DOHH2 (cell line): ENCODE measurements at regions not wholly inside any gene's neighbourhood (a gene's known extent, or its start where the extent isn't known, plus 50 kb on each side); places are given as distances from the start of the nearest gene placed in this dataset.

ENCODE experiments used
- H3F3A ChIP-seq: fragments of 200-600 bp; sonication (generic), shearing (Covaris generic); 2 replicates; pipeline ENCODE4 v1.6.0; 2016; ENCODE audit warnings: antibody characterized with exemption, mild to moderate bottlenecking; ENCODE audit not compliant: control insufficient read depth, insufficient read depth
- H3K27ac ChIP-seq: fragments of 200-600 bp; sonication (generic); 2 replicates; pipeline ENCODE4 v1.5.1; 2014; ENCODE audit warnings: low read depth, mild to moderate bottlenecking, low read length, moderate library complexity
- H3K27me3 ChIP-seq: fragments of 200-600 bp; sonication (generic); 2 replicates; pipeline ENCODE4 v1.6.1; 2014; ENCODE audit warnings: mild to moderate bottlenecking, low read length, mixed read lengths; ENCODE audit not compliant: control insufficient read depth
- H3K36me3 ChIP-seq: fragments of 200-600 bp; sonication (generic); 2 replicates; pipeline ENCODE4 v1.6.1; 2014; ENCODE audit warnings: mild to moderate bottlenecking, low read length, moderate library complexity, mixed read lengths; ENCODE audit not compliant: control insufficient read depth
- H3K4me1 ChIP-seq: fragments of 200-600 bp; sonication (generic); 2 replicates; pipeline ENCODE4 v1.6.1; 2014; ENCODE audit warnings: mild to moderate bottlenecking, low read length, mixed read lengths; ENCODE audit not compliant: control insufficient read depth
- H3K4me2 ChIP-seq: fragments of 200-600 bp; sonication (generic); 2 replicates; pipeline ENCODE4 v1.6.0; 2014; ENCODE audit warnings: mild to moderate bottlenecking, low read length, moderate library complexity
- H3K4me3 ChIP-seq: fragments of 200-600 bp; sonication (generic); 2 replicates; pipeline ENCODE4 v1.5.1; 2014; ENCODE audit warnings: mild to moderate bottlenecking, low read length, mixed read lengths
- H3K79me2 ChIP-seq: fragments of 200-600 bp; sonication (generic); 2 replicates; pipeline ENCODE4 v1.6.1; 2014; ENCODE audit warnings: mild to moderate bottlenecking, low read length, mixed read lengths; ENCODE audit not compliant: control insufficient read depth
- H3K9me2 ChIP-seq: fragments of 200-600 bp; sonication (generic); replicated peaks from 2 replicates; pipeline ENCODE4 v1.6.1; 2014; ENCODE audit warnings: mild to moderate bottlenecking, low read length, mixed read lengths; ENCODE audit not compliant: control insufficient read depth
- H3K9me3 ChIP-seq: fragments of 200-600 bp; sonication (generic); 2 replicates; pipeline ENCODE4 v1.6.1; 2014; ENCODE audit warnings: antibody characterized with exemption, low read length, mixed read lengths; ENCODE audit not compliant: control insufficient read depth, insufficient read depth
- H4K20me1 ChIP-seq: fragments of 200-600 bp; sonication (generic); 2 replicates; pipeline ENCODE4 v1.6.0; 2014; ENCODE audit warnings: low read depth, mild to moderate bottlenecking, antibody characterized with exemption, low read length, moderate library complexity; ENCODE audit not compliant: control insufficient read depth, insufficient read depth
- EZH2phosphoT487 ChIP-seq: fragments of 200-600 bp; sonication (generic); IDR thresholded peaks from 2 replicates; pipeline ENCODE4 v1.6.1; 2017; ENCODE audit warnings: borderline replicate concordance, mild to moderate bottlenecking, antibody characterized with exemption, low read length, moderate library complexity, mixed read lengths
- TF ChIP-seq, protein P1 (sequence below): fragments of 200-600 bp; sonication (generic); IDR thresholded peaks from one replicate; pipeline ENCODE4 v1.5.1; 2014; ENCODE audit warnings: antibody characterized with exemption, mild to moderate bottlenecking, low read depth, low read length; ENCODE audit not compliant: poor library complexity, severe bottlenecking

GRCh38 chr6:20263059-20263458 lies 50.8 kb upstream of the MBOAT1 start:
- no peaks in the 10 kb centered on the region for H3K9me2 ChIP-seq
- H3K4me1 ChIP-seq = no peaks in the 10 kb centered on the region
- no peak overlapping the region for H3K4me3 ChIP-seq
- no peak overlapping the region for H3K4me2 ChIP-seq
- no peaks in the 10 kb centered on the region for H3K9me3 ChIP-seq
- H3K27me3 ChIP-seq = no peaks in the 10 kb centered on the region
- TF ChIP-seq, protein P1, sequence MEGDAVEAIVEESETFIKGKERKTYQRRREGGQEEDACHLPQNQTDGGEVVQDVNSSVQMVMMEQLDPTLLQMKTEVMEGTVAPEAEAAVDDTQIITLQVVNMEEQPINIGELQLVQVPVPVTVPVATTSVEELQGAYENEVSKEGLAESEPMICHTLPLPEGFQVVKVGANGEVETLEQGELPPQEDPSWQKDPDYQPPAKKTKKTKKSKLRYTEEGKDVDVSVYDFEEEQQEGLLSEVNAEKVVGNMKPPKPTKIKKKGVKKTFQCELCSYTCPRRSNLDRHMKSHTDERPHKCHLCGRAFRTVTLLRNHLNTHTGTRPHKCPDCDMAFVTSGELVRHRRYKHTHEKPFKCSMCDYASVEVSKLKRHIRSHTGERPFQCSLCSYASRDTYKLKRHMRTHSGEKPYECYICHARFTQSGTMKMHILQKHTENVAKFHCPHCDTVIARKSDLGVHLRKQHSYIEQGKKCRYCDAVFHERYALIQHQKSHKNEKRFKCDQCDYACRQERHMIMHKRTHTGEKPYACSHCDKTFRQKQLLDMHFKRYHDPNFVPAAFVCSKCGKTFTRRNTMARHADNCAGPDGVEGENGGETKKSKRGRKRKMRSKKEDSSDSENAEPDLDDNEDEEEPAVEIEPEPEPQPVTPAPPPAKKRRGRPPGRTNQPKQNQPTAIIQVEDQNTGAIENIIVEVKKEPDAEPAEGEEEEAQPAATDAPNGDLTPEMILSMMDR = no peak
- TF ChIP-seq EZH2phosphoT487 = no peak
- H3K79me2 ChIP-seq = no peaks in the 10 kb centered on the region
- H3K27ac ChIP-seq = no peak overlapping the region
- H4K20me1 ChIP-seq = no peaks in the 10 kb centered on the region
- no peaks in the 10 kb centered on the region for H3K36me3 ChIP-seq
- H3F3A ChIP-seq = no peaks in the 10 kb centered on the region

- Histone ChIP-seq H3F3A (no peaks in the 10 kb centered on the region), H3K27me3 (no peaks in the 10 kb centered on the region), H3K9me3 (no peaks in the 10 kb centered on the region), H3K27ac (no peak overlapping the region), H3K36me3 (no peaks in the 10 kb centered on the region), H3K79me2 (no peaks in the 10 kb centered on the region), H3K4me3 (no peak overlapping the region), H3K4me1 (no peaks in the 10 kb centered on the region), H4K20me1 (no peaks in the 10 kb centered on the region), H3K4me2 (no peak overlapping the region), H3K9me2 (no peaks in the 10 kb centered on the region)
- no peak for TF ChIP-seq EZH2phosphoT487
- TF ChIP-seq, protein P1 = no peak
These were observed 53.6 kb upstream of the MBOAT1 start for GRCh38 chr6:20265842-20266241.

DNA sequence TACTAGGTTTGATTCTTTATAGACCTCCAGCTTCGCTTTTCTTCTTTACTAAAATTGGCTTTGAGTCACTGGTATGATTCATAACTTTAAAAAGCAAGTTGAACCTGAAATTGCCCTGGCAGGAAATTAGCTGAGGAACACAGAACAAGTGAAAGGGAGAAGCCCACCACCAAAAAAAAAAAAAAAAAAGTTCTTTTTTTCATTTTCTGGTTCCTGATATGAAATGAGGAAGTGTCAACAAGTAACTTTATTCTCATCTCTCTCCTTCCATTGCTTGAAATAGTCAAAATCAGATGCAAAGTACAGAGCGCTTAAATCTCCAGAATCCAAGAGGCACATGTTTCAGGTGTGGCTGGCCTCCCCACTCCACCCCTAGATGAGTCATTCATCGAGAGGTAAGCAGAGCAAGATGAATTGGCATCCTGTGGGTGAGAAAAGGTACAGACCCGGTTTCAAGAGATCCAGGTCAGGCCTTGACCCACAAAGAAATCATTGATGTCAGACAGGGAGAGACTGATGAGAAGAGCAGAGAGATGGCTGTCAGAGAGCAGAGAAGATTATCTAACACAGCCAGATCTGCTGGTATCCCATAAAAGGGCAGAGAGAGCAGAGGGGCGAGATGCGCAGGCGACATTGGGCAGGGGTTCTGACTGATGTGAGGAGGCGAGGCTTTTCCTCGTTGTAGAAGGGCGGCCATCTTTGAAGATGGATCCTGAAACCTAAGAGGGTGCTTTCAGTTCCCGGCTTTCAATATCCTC lies 54.8 kb upstream of the MBOAT1 start:
- no peaks in the 10 kb centered on the region for H4K20me1 ChIP-seq
- H3K27ac ChIP-seq = no peak overlapping the region
- H3K4me3 ChIP-seq = no peak overlapping the region
- H3K36me3 ChIP-seq = no peaks in the 10 kb centered on the region
- H3K79me2 ChIP-seq = no peaks in the 10 kb centered on the region
- H3K4me2 ChIP-seq = no peak overlapping the region
- TF ChIP-seq, protein P1 = no peak
- TF ChIP-seq EZH2phosphoT487 = no peak
- no peaks in the 10 kb centered on the region for H3K9me2 ChIP-seq
- no peaks in the 10 kb centered on the region for H3K27me3 ChIP-seq
- H3K4me1 ChIP-seq = no peaks in the 10 kb centered on the region
- no peaks in the 10 kb centered on the region for H3K9me3 ChIP-seq
- no peaks in the 10 kb centered on the region for H3F3A ChIP-seq
